Endodermal cell (in vitro differentiated cells): ENCODE measurements at regions not wholly inside any gene's neighbourhood (a gene's known extent, or its start where the extent isn't known, plus 50 kb on each side); places are given as distances from the start of the nearest gene placed in this dataset.

ENCODE experiments used
- DNase-seq: peaks from one replicate; pipeline ENCODE4 v3.0.0-alpha.2; 2017
- H3K27ac ChIP-seq: 2 replicates; pipeline ENCODE4 v1.5.1; 2013; ENCODE audit warnings: mild to moderate bottlenecking, low read depth, low read length, moderate library complexity
- H3K27me3 ChIP-seq: 2 replicates; pipeline ENCODE4 v1.6.1; 2013; ENCODE audit warnings: mild to moderate bottlenecking, low read length, moderate library complexity; ENCODE audit not compliant: insufficient read depth, control insufficient read depth, poor library complexity, severe bottlenecking
- H3K36me3 ChIP-seq: 2 replicates; pipeline ENCODE4 v1.7.0; 2013; ENCODE audit warnings: mild to moderate bottlenecking, low read length, moderate library complexity; ENCODE audit not compliant: control insufficient read depth, insufficient read depth
- H3K4me1 ChIP-seq: one replicate; pipeline ENCODE4 v1.7.0; 2013; ENCODE audit warnings: low read length; ENCODE audit not compliant: control insufficient read depth, insufficient read depth
- H3K4me3 ChIP-seq: 2 replicates; pipeline ENCODE4 v1.5.1; 2013; ENCODE audit warnings: mild to moderate bottlenecking, low read length, moderate library complexity
- H3K9ac ChIP-seq: 2 replicates; pipeline ENCODE4 v1.6.1; 2013; ENCODE audit warnings: mild to moderate bottlenecking, low read length, moderate library complexity; ENCODE audit not compliant: poor library complexity, severe bottlenecking; ENCODE audit errors: extremely low read depth
- H3K9me3 ChIP-seq: 2 replicates; pipeline ENCODE4 v1.6.1; 2013; ENCODE audit warnings: mild to moderate bottlenecking, low read length, moderate library complexity; ENCODE audit not compliant: control insufficient read depth
- H3K27ac Mint-ChIP-seq: 2 replicates; pipeline ENCODE4 v1.8.0; 2020; ENCODE audit warnings: mixed read lengths
- H3K27me3 Mint-ChIP-seq: 2 replicates; pipeline ENCODE4 v1.8.0; 2021; ENCODE audit warnings: mild to moderate bottlenecking, mixed read lengths; ENCODE audit not compliant: insufficient read depth
- H3K36me3 Mint-ChIP-seq: 2 replicates; pipeline ENCODE4 v1.8.0; 2020; ENCODE audit warnings: low read depth, mixed read lengths
- H3K4me1 Mint-ChIP-seq: 2 replicates; pipeline ENCODE4 v1.8.0; 2020; ENCODE audit warnings: mixed read lengths
- H3K4me3 Mint-ChIP-seq: 2 replicates; pipeline ENCODE4 v1.8.0; 2020; ENCODE audit warnings: mild to moderate bottlenecking, moderate library complexity, mixed read lengths
- H3K9me3 Mint-ChIP-seq: 2 replicates; pipeline ENCODE4 v1.8.0; 2020; ENCODE audit warnings: mild to moderate bottlenecking, mixed read lengths
- WGBS, 2 experiments: methylation state at CpG; one replicate each; pipeline versions ENCODE4 v1.1.5 to v1.1.7; 2013; ENCODE audit warnings: missing lambda C conversion rate in 2 of 2, mixed read lengths in 1 of 2; ENCODE audit not compliant: insufficient coverage in 1 of 2, insufficient read length in 1 of 2; 5-methylcytosine and 5-hydroxymethylcytosine counted together
- TF ChIP-seq, protein P1 (sequence below): fragments of 200-600 bp; sonication (generic); conservative IDR thresholded peaks from 2 replicates; pipeline ENCODE4 v1.5.0; 2021; ENCODE audit warnings: antibody characterized with exemption, mild to moderate bottlenecking

DNA sequence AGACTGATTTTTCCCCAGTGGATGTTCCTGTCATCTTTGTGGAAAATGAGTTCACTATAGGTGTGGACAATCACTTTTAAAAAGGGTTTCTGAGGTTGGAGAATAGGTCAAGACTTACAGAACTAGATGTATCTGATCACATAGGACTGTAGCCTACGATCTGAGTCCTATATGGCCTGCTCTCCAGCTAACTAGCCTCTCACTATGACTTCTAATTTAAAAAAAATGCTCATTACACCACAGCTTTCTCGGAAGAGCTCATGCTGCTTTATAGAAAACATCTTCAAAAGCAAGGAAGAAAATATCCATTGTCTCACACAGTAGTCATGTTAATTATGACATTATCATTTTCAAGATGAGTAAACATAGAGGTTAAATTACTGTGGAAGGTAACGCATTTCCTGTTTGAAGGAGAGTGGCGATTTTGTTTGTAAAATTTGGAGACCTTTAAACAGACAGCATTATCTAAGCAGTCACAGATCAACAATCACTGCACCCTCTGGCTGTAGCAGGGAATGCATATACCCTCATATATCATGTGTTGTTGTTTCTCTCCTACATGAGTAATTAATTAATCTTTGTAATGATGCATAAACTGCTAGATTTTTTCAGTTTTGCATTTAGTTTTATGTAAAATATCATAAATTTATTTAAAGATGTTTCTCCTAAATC is 573.7 kb downstream of the GABRG2 start:
- Mint-ChIP-seq H3K9me3 (no peaks in the 10 kb centered on the region), H3K4me1 (peaks cover 20% of the 10 kb centered on the region), H3K27me3 (no peaks in the 10 kb centered on the region), H3K4me3 (no peak overlapping the region), H3K36me3 (no peaks in the 10 kb centered on the region), H3K27ac (no peak overlapping the region)
- Histone ChIP-seq H3K4me3 (no peak overlapping the region), H3K9me3 (no peaks in the 10 kb centered on the region), H3K27me3 (no peaks in the 10 kb centered on the region), H3K27ac (peak overlapping the region; percentile 2), H3K36me3 (no peaks in the 10 kb centered on the region), H3K9ac (no peak overlapping the region), H3K4me1 (no peaks in the 10 kb centered on the region)
- no peak for DNase-seq
- TF ChIP-seq, protein P1, sequence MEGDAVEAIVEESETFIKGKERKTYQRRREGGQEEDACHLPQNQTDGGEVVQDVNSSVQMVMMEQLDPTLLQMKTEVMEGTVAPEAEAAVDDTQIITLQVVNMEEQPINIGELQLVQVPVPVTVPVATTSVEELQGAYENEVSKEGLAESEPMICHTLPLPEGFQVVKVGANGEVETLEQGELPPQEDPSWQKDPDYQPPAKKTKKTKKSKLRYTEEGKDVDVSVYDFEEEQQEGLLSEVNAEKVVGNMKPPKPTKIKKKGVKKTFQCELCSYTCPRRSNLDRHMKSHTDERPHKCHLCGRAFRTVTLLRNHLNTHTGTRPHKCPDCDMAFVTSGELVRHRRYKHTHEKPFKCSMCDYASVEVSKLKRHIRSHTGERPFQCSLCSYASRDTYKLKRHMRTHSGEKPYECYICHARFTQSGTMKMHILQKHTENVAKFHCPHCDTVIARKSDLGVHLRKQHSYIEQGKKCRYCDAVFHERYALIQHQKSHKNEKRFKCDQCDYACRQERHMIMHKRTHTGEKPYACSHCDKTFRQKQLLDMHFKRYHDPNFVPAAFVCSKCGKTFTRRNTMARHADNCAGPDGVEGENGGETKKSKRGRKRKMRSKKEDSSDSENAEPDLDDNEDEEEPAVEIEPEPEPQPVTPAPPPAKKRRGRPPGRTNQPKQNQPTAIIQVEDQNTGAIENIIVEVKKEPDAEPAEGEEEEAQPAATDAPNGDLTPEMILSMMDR, result peak; percentile 44
- 65% methylated on average over 4 of the region's 4 CpGs; no CpG with 5 or more reads in 1 of the 2 experiments for WGBS, 2 experiments

DNA sequence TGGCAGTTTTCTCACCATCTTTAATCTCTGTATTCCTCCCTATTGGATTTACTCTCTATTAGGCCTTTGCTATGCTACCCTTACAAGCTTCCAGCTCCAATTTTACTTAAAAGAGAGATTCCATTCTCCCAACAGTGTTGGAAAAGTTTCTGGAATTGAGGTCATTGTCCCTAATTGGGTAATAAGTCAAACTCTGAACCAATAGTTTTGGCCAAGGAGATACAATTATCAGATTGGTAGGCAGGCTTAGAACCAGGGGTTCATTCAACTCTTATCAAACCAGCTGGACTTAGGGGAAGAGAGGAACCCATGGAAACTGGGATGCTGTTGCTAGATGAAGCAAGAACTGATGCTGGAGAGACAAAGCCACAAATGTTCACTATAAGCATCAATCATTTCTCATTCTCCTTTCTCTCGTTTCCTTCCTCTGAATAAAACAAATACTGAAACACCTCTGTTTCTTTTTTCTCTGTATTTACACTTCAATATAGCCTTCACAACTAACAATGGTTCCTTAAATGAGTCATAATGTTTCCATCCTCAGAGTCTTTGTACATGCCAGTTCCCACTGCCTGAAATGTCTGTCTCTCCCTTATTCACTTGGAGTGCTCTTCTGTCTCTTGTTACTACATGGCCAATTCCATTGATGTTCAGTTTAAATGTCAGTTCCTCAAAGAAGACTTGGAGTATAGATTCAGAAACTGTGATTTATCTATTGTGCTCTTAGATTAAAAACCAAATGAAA is 587.3 kb downstream of the GABRG2 start:
- Histone ChIP-seq H3K4me3 (no peak overlapping the region), H3K36me3 (no peaks in the 10 kb centered on the region), H3K27ac (no peak overlapping the region), H3K9me3 (peaks cover 7% of the 10 kb centered on the region), H3K4me1 (no peaks in the 10 kb centered on the region), H3K9ac (no peak overlapping the region), H3K27me3 (no peaks in the 10 kb centered on the region)
- H3K27ac Mint-ChIP-seq, result no peak overlapping the region
- peaks cover 18% of the 10 kb centered on the region for H3K9me3 Mint-ChIP-seq
- H3K4me1 Mint-ChIP-seq, result no peaks in the 10 kb centered on the region
- H3K36me3 Mint-ChIP-seq, result no peaks in the 10 kb centered on the region
- no peaks in the 10 kb centered on the region for H3K27me3 Mint-ChIP-seq
- TF ChIP-seq, protein P1, result no peak
- no peak overlapping the region for H3K4me3 Mint-ChIP-seq
- DNase-seq, result no peak
- WGBS, 2 experiments, result 89 to 93% methylated on average over 1 of the region's 1 CpG

DNA sequence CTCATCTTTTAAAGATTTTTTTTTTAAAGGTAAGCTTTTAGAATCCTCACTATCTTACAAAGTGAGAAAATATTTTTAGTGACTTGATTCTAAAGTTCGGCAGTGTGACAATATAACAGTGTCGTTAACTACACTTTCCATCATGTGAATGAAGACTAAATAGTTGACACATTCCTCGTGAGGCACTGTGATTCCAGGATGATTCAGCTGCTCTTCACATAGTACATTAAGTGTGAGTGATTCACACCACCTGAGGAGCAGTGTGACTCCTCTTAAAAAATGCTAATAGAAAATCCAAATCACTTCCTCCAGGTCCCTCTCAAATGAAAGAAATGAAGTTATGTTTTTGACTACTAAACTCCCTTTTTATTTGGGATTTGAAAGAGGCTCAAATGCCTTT is 589.5 kb downstream of the GABRG2 start:
- H3K27ac ChIP-seq, result no peak overlapping the region
- H3K9ac ChIP-seq, result no peak overlapping the region
- DNase-seq, result no peak
- no peaks in the 10 kb centered on the region for H3K36me3 ChIP-seq
- H3K4me1 ChIP-seq, result no peaks in the 10 kb centered on the region
- H3K9me3 ChIP-seq, result no peaks in the 10 kb centered on the region
- Mint-ChIP-seq H3K27me3 (no peaks in the 10 kb centered on the region), H3K9me3 (peaks cover 8% of the 10 kb centered on the region), H3K4me1 (no peaks in the 10 kb centered on the region), H3K36me3 (no peaks in the 10 kb centered on the region), H3K4me3 (no peak overlapping the region), H3K27ac (no peak overlapping the region)
- H3K27me3 ChIP-seq, result no peaks in the 10 kb centered on the region
- TF ChIP-seq, protein P1, result no peak
- no peak overlapping the region for H3K4me3 ChIP-seq
- 77 to 86% methylated on average over 2 to 3 of the region's 3 CpGs for WGBS, 2 experiments
